Mesothelial cell of epicardium (in vitro differentiated cells): ENCODE measurements at regions not wholly inside any gene's neighbourhood (a gene's known extent, or its start where the extent isn't known, plus 50 kb on each side); places are given as distances from the start of the nearest gene placed in this dataset.
"Not testable (repeated sequence)": the region's sequence is repeated elsewhere in the genome, so short reads cannot be mapped to it uniquely, and the experiment has no call there.

Source experiments
- DNase-seq, 2 experiments: peaks; one replicate each; pipeline ENCODE4 v3.0.0; 2021; ENCODE audit warnings: low spot score in 2 of 2; ENCODE audit not compliant: unreplicated experiment in 2 of 2
- H3K27ac Mint-ChIP-seq: 2 replicates; pipeline ENCODE4 v1.8.0; 2021; ENCODE audit warnings: mixed read lengths
- H3K27me3 Mint-ChIP-seq: 2 replicates; pipeline ENCODE4 v1.8.0; 2021; ENCODE audit warnings: low read depth, mixed read lengths
- H3K36me3 Mint-ChIP-seq: 2 replicates; pipeline ENCODE4 v1.8.0; 2021; ENCODE audit warnings: mixed read lengths
- H3K4me1 Mint-ChIP-seq: 2 replicates; pipeline ENCODE4 v1.8.0; 2021; ENCODE audit warnings: mixed read lengths
- H3K4me3 Mint-ChIP-seq: 2 replicates; pipeline ENCODE4 v1.8.0; 2021; ENCODE audit warnings: mild to moderate bottlenecking, moderate library complexity, mixed read lengths
- H3K9me3 Mint-ChIP-seq: 2 replicates; pipeline ENCODE4 v1.8.0; 2021; ENCODE audit warnings: mixed read lengths
- CTCF ChIP-seq: fragments of 200-600 bp; sonication (generic); IDR thresholded peaks from one replicate; pipeline ENCODE4 v1.5.0; 2021; ENCODE audit warnings: antibody characterized with exemption; ENCODE audit not compliant: unreplicated experiment

GRCh38 chr6:4725136-4725760, 51.0 kb upstream of the CDYL start:
- peaks cover 18% of the 10 kb centered on the region for H3K4me1 Mint-ChIP-seq
- not testable (repeated sequence) for H3K27me3 Mint-ChIP-seq, H3K9me3 Mint-ChIP-seq, H3K27ac Mint-ChIP-seq, DNase-seq, H3K36me3 Mint-ChIP-seq, H3K4me3 Mint-ChIP-seq

GRCh38 chr6:4724727-4725126, 51.5 kb upstream of the CDYL start:
- not testable (repeated sequence) for H3K27ac Mint-ChIP-seq, H3K4me3 Mint-ChIP-seq, H3K9me3 Mint-ChIP-seq, H3K27me3 Mint-ChIP-seq, DNase-seq, H3K36me3 Mint-ChIP-seq
- peaks cover 18% of the 10 kb centered on the region for H3K4me1 Mint-ChIP-seq

GRCh38 chr6:4723383-4723782, 52.8 kb upstream of the CDYL start:
- Mint-ChIP-seq H3K4me3 (no peak overlapping the region), H3K4me1 (peaks cover 18% of the 10 kb centered on the region), H3K27me3 (no peaks in the 10 kb centered on the region), H3K36me3 (no peaks in the 10 kb centered on the region), H3K27ac (no peak overlapping the region), H3K9me3 (no peaks in the 10 kb centered on the region)
- TF ChIP-seq CTCF: no peak
- DNase-seq: peak in 1 of 2 experiments; percentile 20

- H3K27ac Mint-ChIP-seq, H3K27me3 Mint-ChIP-seq, H3K4me1 Mint-ChIP-seq, H3K4me3 Mint-ChIP-seq, H3K9me3 Mint-ChIP-seq, H3K36me3 Mint-ChIP-seq: not testable (repeated sequence)
- peak in 1 of 2 experiments; percentile 2 for DNase-seq
These were observed 54.8 kb upstream of the CDYL start for GRCh38 chr6:4721368-4721767.

- no peak for DNase-seq
- H3K27ac Mint-ChIP-seq: no peak overlapping the region
These were observed 56.7 kb upstream of the CDYL start for GRCh38 chr6:4719491-4719890.

GRCh38 chr6:4717856-4718255, 58.3 kb upstream of the CDYL start:
- no peaks in the 10 kb centered on the region for H3K9me3 Mint-ChIP-seq
- no peaks in the 10 kb centered on the region for H3K27me3 Mint-ChIP-seq
- no peak for DNase-seq
- H3K27ac Mint-ChIP-seq: no peak overlapping the region
- peaks cover 3% of the 10 kb centered on the region for H3K4me1 Mint-ChIP-seq
- TF ChIP-seq CTCF: no peak
- no peak overlapping the region for H3K4me3 Mint-ChIP-seq
- no peaks in the 10 kb centered on the region for H3K36me3 Mint-ChIP-seq

More at GRCh38 chr6:4719491-4719890, 56.7 kb upstream of the CDYL start:
- no peak overlapping the region for H3K4me3 Mint-ChIP-seq
- H3K9me3 Mint-ChIP-seq: no peaks in the 10 kb centered on the region
- no peak for TF ChIP-seq CTCF
- H3K36me3 Mint-ChIP-seq: no peaks in the 10 kb centered on the region
- H3K4me1 Mint-ChIP-seq: peaks cover 11% of the 10 kb centered on the region
- H3K27me3 Mint-ChIP-seq: no peaks in the 10 kb centered on the region

- Mint-ChIP-seq H3K36me3 (no peaks in the 10 kb centered on the region), H3K27ac (no peak overlapping the region), H3K9me3 (no peaks in the 10 kb centered on the region), H3K4me1 (peaks cover 3% of the 10 kb centered on the region), H3K27me3 (no peaks in the 10 kb centered on the region), H3K4me3 (no peak overlapping the region)
- DNase-seq: no peak
- TF ChIP-seq CTCF: no peak
These were observed 59.1 kb upstream of the CDYL start for GRCh38 chr6:4717124-4717523.
